ENCODE measurements at regions not wholly inside any gene's neighbourhood (a gene's known extent, or its start where the extent isn't known, plus 50 kb on each side); places are given as distances from the start of the nearest gene placed in this dataset.

- WGBS, 2 experiments (ENCODE audit: extremely low coverage in 2 of 2, insufficient read length in 1 of 2) = no CpG with 5 or more reads among the region's 5 CpGs
- Histone ChIP-seq H3K14ac (replicated peaks; ENCODE audit: low read depth, low read length) (no peak overlapping the region), H3K36me3 (ENCODE audit: control insufficient read depth, insufficient read depth, low read length) (no peaks in the 10 kb centered on the region), H3K4me3 (ENCODE audit: insufficient read depth, low read depth, low read length) (no peak overlapping the region), H3K4me2 (ENCODE audit: low read depth, low read length) (no peak overlapping the region), H3K9ac (ENCODE audit: low read depth, low read length) (no peak overlapping the region), H3K18ac (ENCODE audit: low read depth, low read length) (no peak overlapping the region), H2AK9ac (replicated peaks; ENCODE audit: low read depth, low read length, poor library complexity) (no peak overlapping the region), H4K8ac (ENCODE audit: low read depth in 2 of 2, low read length in 2 of 2) (no peak overlapping the region), H3K9me3 (ENCODE audit: control insufficient read depth, insufficient read depth, low read length) (no peaks in the 10 kb centered on the region; the same call in 1 of the 2 replicates), H2AFZ (replicated peaks; ENCODE audit: low read length, poor library complexity) (no peak overlapping the region), H4K20me1 (ENCODE audit: insufficient read depth, low read length) (no peaks in the 10 kb centered on the region), H3K27ac (ENCODE audit: insufficient read depth, low read length) (no peak overlapping the region), H3K27me3 (ENCODE audit: control insufficient read depth, insufficient read depth, low read length) (no peaks in the 10 kb centered on the region), H3K9me1 (ENCODE audit: insufficient read depth, low read length) (no peaks in the 10 kb centered on the region), H2BK15ac (ENCODE audit: low read depth, low read length) (no peak overlapping the region), H4K91ac (ENCODE audit: insufficient read depth, low read depth, low read length) (no peak overlapping the region), H3K4ac (ENCODE audit: low read depth, low read length) (no peak overlapping the region), H3K79me1 (ENCODE audit: low read depth in 1 of 2, low read length in 2 of 2) (no peaks in the 10 kb centered on the region), H3K56ac (ENCODE audit: extremely low read depth, insufficient read depth, low read length) (no peak overlapping the region), H4K5ac (ENCODE audit: low read depth, low read length) (no peak overlapping the region), H3K23ac (ENCODE audit: low read depth, low read length) (no peak overlapping the region), H2AK5ac (ENCODE audit: low read depth, low read length) (no peak overlapping the region), H3K4me1 (ENCODE audit: control insufficient read depth, insufficient read depth, low read length) (no peaks in the 10 kb centered on the region), H2BK20ac (ENCODE audit: low read depth, low read length) (no peak overlapping the region), H2BK120ac (ENCODE audit: low read depth, low read length) (no peak overlapping the region), H2BK5ac (ENCODE audit: low read depth, low read length, poor library complexity, severe bottlenecking) (no peak overlapping the region)
- dilution Hi-C loops (cut with HindIII; ENCODE audit: low sequenced_read_pairs, unreplicated experiment) = no loop called here
- intact Hi-C loops (cut with micrococcal nuclease) = no loop called here
- no peak for TF ChIP-seq SMC3 (IDR thresholded peaks at IDR 0.05; ENCODE audit: low read depth, low read length)
- peak; percentile 93 for TF ChIP-seq MAFK (IDR thresholded peaks at IDR 0.05; ENCODE audit: low read depth, low read length)
- no peak for TF ChIP-seq RAD21 (IDR thresholded peaks at IDR 0.05; ENCODE audit: low read length)
- TF ChIP-seq CTCF (conservative IDR thresholded peaks at IDR 0.05; ENCODE audit: low read depth, low read length) = no peak
- DNase-seq = no peak
- in situ Hi-C loops (cut with MboI; ENCODE audit: low sequenced_read_pairs) = no loop called here
- BruUV-seq (replicated peaks) = no TSS peak
- no peak for ATAC-seq (ENCODE audit: low read depth)
- POLR2A ChIA-PET (ENCODE audit: unreplicated experiment) = no interaction called here
- CTCF ChIA-PET = no interaction called here
Observed at GRCh38 chr3:25091934-25092333, 336.1 kb upstream of the RARB start.
